ENCODE measurements at regions not wholly inside any gene's neighbourhood (a gene's known extent, or its start where the extent isn't known, plus 50 kb on each side); places are given as distances from the start of the nearest gene placed in this dataset.

DNA sequence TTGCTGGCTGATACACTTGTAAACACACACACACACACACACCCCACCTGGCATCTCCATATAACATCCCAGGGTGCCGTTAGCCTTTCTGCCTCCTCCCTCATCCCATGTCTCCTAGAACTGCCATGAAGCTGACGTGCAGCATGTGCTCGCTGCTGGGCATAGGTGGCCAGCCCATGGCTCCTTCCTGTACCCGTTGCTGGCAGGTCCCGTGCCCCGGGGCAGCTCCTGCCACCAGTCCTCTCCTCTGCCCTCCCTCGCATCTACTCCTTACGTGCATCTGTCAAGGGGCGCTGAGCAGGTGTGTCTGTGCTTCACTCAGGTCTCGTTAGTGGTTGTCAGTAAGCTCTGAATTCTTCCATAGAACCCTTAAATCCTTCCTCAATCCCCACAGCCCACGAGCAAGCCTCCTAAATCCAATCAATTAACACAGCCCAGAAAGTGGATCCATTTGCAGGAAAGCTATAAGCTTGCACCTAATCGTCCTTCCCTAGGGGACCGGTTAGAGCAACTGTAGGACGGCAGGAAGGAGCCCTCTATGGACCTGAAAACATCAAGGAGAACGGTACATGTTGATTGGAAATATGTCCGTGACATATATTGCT is 218.1 kb upstream of the FOXF1 start:
- no peak for DNase-seq
- ChIA-PET CTCF (no interaction called here), POLR2A (no interaction called here)
- Histone ChIP-seq H3K27me3 (ENCODE audit: insufficient read depth, low read length, poor library complexity, severe bottlenecking) (peaks cover 20% of the 10 kb centered on the region), H3K9me3 (ENCODE audit: low read length) (no peaks in the 10 kb centered on the region), H3K4me3 (ENCODE audit: low read length) (no peak overlapping the region), H3K36me3 (ENCODE audit: insufficient read depth, low read length) (no peaks in the 10 kb centered on the region), H3K27ac (ENCODE audit: low read depth, low read length) (no peak overlapping the region), H3K4me1 (ENCODE audit: insufficient read depth, low read length) (no peaks in the 10 kb centered on the region)
- no peaks in the 10 kb centered on the region for H3K36me3 Mint-ChIP-seq
- H3K27me3 Mint-ChIP-seq, result peaks cover 44 to 89% of the 10 kb centered on the region in 2 donors
- H3K4me3 Mint-ChIP-seq, result no peak overlapping the region
- no peaks in the 10 kb centered on the region for H3K4me1 Mint-ChIP-seq
- H3K27ac Mint-ChIP-seq, result no peak overlapping the region
- H3K9me3 Mint-ChIP-seq, result peaks cover 0 to 4% (median 0%) of the 10 kb centered on the region in 5 donors

DNA sequence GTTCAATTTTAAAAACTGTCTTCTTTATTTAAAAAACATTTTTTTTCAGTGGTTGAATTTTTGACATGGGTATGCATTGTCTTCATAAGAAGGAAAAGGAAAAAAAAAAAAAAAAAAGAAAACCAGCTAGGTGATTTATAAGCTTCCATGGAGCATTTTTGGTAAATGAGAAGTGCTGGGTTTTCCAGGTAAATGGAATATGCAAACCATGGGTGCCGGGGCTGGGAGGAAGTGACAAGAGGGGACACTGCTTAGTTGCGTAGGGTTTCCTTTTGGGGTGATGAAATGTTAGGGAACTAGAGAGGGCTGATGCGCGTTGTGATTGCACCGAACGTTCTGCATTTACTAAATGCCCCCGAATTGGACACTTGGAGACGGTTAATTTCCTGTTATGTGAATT is 217.4 kb upstream of the FOXF1 start:
- no peaks in the 10 kb centered on the region for H3K4me1 Mint-ChIP-seq
- Histone ChIP-seq H3K27me3 (ENCODE audit: insufficient read depth, low read length, poor library complexity, severe bottlenecking) (peaks cover 16% of the 10 kb centered on the region), H3K36me3 (ENCODE audit: insufficient read depth, low read length) (no peaks in the 10 kb centered on the region), H3K4me3 (ENCODE audit: low read length) (no peak overlapping the region), H3K4me1 (ENCODE audit: insufficient read depth, low read length) (no peaks in the 10 kb centered on the region), H3K9me3 (ENCODE audit: low read length) (no peaks in the 10 kb centered on the region), H3K27ac (ENCODE audit: low read depth, low read length) (no peak overlapping the region)
- no peaks in the 10 kb centered on the region for H3K36me3 Mint-ChIP-seq
- H3K9me3 Mint-ChIP-seq, result peaks cover 0 to 4% (median 0%) of the 10 kb centered on the region in 5 donors
- ChIA-PET POLR2A (no interaction called here), CTCF (no interaction called here)
- H3K4me3 Mint-ChIP-seq, result no peak overlapping the region
- no peak overlapping the region for H3K27ac Mint-ChIP-seq
- DNase-seq, result no peak
- H3K27me3 Mint-ChIP-seq, result peaks cover 44 to 89% of the 10 kb centered on the region in 2 donors

DNA sequence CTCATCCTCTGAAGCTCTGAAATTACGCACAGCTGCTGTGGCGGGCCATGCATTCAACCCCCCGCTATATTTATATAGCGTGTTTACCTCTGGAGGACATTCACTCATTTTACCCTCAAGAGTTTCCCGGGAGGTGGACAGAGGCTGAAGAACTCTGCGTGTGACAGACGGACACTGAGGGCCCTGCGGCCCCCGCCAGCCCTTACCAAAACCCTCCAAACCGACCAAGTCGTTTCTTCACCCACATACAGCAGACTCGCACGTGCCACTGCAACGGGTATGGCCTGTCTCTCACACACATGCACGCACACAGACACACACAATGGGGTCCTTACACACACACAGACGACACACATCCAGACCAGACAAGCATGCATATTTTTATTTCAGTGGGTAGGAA is 216.4 kb upstream of the FOXF1 start:
- DNase-seq, result no peak
- CTCF ChIA-PET, result no interaction called here
- Mint-ChIP-seq H3K27ac (no peak overlapping the region), H3K4me3 (no peak overlapping the region), H3K9me3 (peaks cover 0 to 4% (median 0%) of the 10 kb centered on the region in 5 donors), H3K4me1 (no peaks in the 10 kb centered on the region), H3K36me3 (no peaks in the 10 kb centered on the region), H3K27me3 (peaks cover 37 to 89% of the 10 kb centered on the region in 2 donors)
- H3K27me3 ChIP-seq (ENCODE audit: insufficient read depth, low read length, poor library complexity, severe bottlenecking), result peaks cover 9% of the 10 kb centered on the region
- no peak overlapping the region for H3K27ac ChIP-seq (ENCODE audit: low read depth, low read length)
- H3K4me1 ChIP-seq (ENCODE audit: insufficient read depth, low read length), result no peaks in the 10 kb centered on the region
- H3K9me3 ChIP-seq (ENCODE audit: low read length), result no peaks in the 10 kb centered on the region
- H3K4me3 ChIP-seq (ENCODE audit: low read length), result no peak overlapping the region
- POLR2A ChIA-PET, result no interaction called here
- no peaks in the 10 kb centered on the region for H3K36me3 ChIP-seq (ENCODE audit: insufficient read depth, low read length)

DNA sequence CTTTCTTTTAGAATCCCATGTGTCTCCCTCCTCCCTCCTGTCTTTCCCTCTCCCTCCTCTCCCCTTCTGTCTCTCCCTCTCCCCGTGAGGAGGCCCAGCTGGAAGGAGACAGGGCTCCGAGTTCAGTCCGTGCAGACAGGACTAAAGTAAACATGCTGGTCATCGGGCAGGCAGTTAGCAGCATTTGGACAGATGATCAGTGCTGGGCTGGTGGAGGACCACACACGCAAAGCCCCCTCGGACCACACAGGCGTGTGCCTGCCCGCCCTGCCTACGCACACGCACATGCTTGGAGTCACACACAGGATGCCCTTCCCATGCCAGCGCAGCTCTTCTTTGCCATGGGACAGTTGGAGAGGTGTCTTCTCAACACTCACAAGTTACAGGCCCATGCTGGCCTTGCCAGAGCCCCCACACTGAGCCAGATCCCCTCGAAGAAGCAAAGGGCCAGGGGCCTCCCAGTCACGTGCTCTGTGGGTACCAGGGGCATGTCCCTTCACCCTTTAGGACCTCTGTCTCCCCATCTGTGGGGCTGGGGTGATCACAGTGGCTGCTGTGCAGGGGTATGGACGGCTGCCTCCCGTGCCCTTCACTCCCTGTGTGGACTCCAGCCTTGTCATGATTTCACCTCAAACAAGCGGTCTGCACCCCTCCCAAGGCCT is 215.7 kb upstream of the FOXF1 start:
- peaks cover 8% of the 10 kb centered on the region for H3K27me3 ChIP-seq (ENCODE audit: insufficient read depth, low read length, poor library complexity, severe bottlenecking)
- no peak for DNase-seq
- POLR2A ChIA-PET, result no interaction called here
- CTCF ChIA-PET, result no interaction called here
- H3K9me3 ChIP-seq (ENCODE audit: low read length), result no peaks in the 10 kb centered on the region
- no peaks in the 10 kb centered on the region for H3K36me3 Mint-ChIP-seq
- no peaks in the 10 kb centered on the region for H3K4me1 Mint-ChIP-seq
- no peaks in the 10 kb centered on the region for H3K36me3 ChIP-seq (ENCODE audit: insufficient read depth, low read length)
- H3K4me3 Mint-ChIP-seq, result no peak overlapping the region
- no peak overlapping the region for H3K27ac ChIP-seq (ENCODE audit: low read depth, low read length)
- H3K4me1 ChIP-seq (ENCODE audit: insufficient read depth, low read length), result no peaks in the 10 kb centered on the region
- no peak overlapping the region for H3K27ac Mint-ChIP-seq
- H3K9me3 Mint-ChIP-seq, result peaks cover 0 to 4% (median 0%) of the 10 kb centered on the region in 5 donors
- peaks cover 31 to 88% of the 10 kb centered on the region in 2 donors for H3K27me3 Mint-ChIP-seq
- H3K4me3 ChIP-seq (ENCODE audit: low read length), result no peak overlapping the region

DNA sequence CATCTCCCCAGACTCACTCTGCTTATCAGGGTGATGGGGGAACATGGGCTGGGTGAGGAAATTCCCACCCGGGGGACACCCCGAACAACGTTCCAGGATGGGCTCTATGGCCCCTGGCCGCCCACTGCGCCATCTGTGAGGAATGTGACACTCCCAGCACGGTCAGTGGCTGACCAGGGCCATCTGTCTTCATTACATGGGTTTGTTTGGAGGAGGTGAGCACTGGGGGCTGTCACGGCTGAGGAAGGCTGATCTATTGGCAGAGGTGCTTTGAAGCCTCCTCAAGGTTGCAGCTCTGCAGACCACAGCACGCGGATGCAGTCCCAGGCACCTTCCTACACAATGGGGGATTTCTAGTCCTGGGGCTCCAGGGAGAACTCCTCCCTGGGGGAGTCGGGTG is 214.1 kb upstream of the FOXF1 start:
- POLR2A ChIA-PET, result no interaction called here
- no peak for DNase-seq
- H3K36me3 ChIP-seq (ENCODE audit: insufficient read depth, low read length), result no peaks in the 10 kb centered on the region
- H3K9me3 Mint-ChIP-seq, result peaks cover 0 to 4% (median 0%) of the 10 kb centered on the region in 5 donors
- H3K36me3 Mint-ChIP-seq, result no peaks in the 10 kb centered on the region
- peaks cover 3% of the 10 kb centered on the region for H3K27me3 ChIP-seq (ENCODE audit: insufficient read depth, low read length, poor library complexity, severe bottlenecking)
- CTCF ChIA-PET, result no interaction called here
- H3K27me3 Mint-ChIP-seq, result peaks cover 23 to 82% of the 10 kb centered on the region in 2 donors
- no peak overlapping the region for H3K4me3 ChIP-seq (ENCODE audit: low read length)
- no peak overlapping the region for H3K27ac ChIP-seq (ENCODE audit: low read depth, low read length)
- H3K4me1 Mint-ChIP-seq, result no peaks in the 10 kb centered on the region
- H3K4me1 ChIP-seq (ENCODE audit: insufficient read depth, low read length), result no peaks in the 10 kb centered on the region
- H3K27ac Mint-ChIP-seq, result no peak overlapping the region
- H3K9me3 ChIP-seq (ENCODE audit: low read length), result no peaks in the 10 kb centered on the region
- no peak overlapping the region for H3K4me3 Mint-ChIP-seq

DNA sequence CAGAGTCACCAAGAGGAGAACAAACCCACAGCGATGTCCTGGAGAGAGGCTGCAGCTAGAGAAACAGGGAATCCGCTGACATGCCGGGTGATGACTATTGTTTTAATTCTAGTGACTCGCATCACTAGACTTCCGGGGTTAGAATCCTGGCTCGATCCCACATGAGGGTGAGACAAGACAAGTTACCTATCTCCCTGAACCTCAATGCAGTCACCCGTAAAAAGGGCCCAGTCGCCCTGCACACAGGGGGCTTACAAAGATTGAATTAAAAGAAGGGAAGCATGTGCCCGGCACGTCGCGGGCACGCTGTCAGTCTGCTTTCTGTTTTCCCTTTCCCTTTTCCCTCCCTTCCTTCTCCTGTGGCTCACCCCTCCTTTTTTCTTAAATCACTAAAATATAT is 212.9 kb upstream of the FOXF1 start:
- H3K4me3 Mint-ChIP-seq, result no peak overlapping the region
- CTCF ChIA-PET, result no interaction called here
- DNase-seq, result no peak

DNA sequence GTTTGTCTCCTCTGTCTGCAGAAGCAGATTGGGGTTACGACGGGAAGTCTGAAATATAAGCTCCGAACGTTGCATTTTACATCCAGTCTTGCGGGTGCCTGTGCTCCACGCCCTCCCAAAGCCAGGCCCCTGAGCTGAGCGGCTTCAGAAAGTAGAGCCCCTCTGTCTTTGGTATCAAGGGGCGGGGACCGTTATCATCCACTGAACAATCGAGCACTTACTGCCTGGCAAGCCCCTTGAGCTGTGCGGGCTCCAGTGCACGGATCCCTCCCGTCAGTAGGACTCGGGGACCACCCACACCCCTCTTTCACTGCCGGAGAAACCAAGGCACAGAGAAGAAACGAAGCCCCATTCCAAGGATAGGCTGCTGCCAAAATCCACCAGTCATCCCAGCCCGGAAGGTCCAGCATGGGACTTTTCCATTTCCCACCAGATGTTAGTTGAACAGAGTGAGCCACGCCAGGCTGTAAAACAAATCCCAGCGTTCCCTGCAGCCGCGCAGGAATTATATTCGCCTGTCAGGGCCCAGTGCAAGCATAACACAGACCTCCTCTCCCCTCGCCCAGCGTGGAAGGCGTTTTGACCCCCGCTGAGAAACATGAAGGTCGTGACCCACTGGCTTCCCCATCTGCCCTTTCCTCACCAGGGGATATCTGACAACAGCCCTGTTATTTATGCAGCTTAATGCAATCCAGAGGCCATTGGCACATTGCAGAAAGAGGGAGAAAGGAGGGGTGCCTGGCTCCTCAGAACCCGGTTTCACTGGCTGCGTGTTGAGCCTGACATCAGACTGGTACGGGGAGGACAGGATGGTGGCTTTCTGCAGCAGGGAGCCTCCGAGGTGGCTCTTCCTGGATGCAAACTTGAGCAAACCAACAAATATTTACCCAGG is 212.2 kb upstream of the FOXF1 start:
- H3K27me3 ChIP-seq (ENCODE audit: insufficient read depth, low read length, poor library complexity, severe bottlenecking), result peaks cover 3% of the 10 kb centered on the region
- peaks cover 20 to 75% of the 10 kb centered on the region in 2 donors for H3K27me3 Mint-ChIP-seq
- H3K4me3 ChIP-seq (ENCODE audit: low read length), result no peak overlapping the region
- no peaks in the 10 kb centered on the region for H3K4me1 Mint-ChIP-seq
- ChIA-PET CTCF (no interaction called here), POLR2A (no interaction called here)
- no peaks in the 10 kb centered on the region for H3K36me3 ChIP-seq (ENCODE audit: insufficient read depth, low read length)
- peaks cover 0 to 4% (median 0%) of the 10 kb centered on the region in 5 donors for H3K9me3 Mint-ChIP-seq
- no peaks in the 10 kb centered on the region for H3K36me3 Mint-ChIP-seq
- no peak for DNase-seq
- no peak overlapping the region for H3K27ac Mint-ChIP-seq
- H3K9me3 ChIP-seq (ENCODE audit: low read length), result no peaks in the 10 kb centered on the region
- no peaks in the 10 kb centered on the region for H3K4me1 ChIP-seq (ENCODE audit: insufficient read depth, low read length)
- no peak overlapping the region for H3K4me3 Mint-ChIP-seq
- H3K27ac ChIP-seq (ENCODE audit: low read depth, low read length), result no peak overlapping the region

More for the DNA sequence above, 212.9 kb upstream of the FOXF1 start:
- peaks cover 0 to 4% (median 0%) of the 10 kb centered on the region in 5 donors for H3K9me3 Mint-ChIP-seq
- no peaks in the 10 kb centered on the region for H3K4me1 ChIP-seq (ENCODE audit: insufficient read depth, low read length)
- H3K27me3 ChIP-seq (ENCODE audit: insufficient read depth, low read length, poor library complexity, severe bottlenecking), result peaks cover 3% of the 10 kb centered on the region
- POLR2A ChIA-PET, result no interaction called here
- H3K4me3 ChIP-seq (ENCODE audit: low read length), result no peak overlapping the region
- no peaks in the 10 kb centered on the region for H3K9me3 ChIP-seq (ENCODE audit: low read length)
- H3K27ac ChIP-seq (ENCODE audit: low read depth, low read length), result no peak overlapping the region
- H3K36me3 ChIP-seq (ENCODE audit: insufficient read depth, low read length), result no peaks in the 10 kb centered on the region
- no peaks in the 10 kb centered on the region for H3K36me3 Mint-ChIP-seq
- no peaks in the 10 kb centered on the region for H3K4me1 Mint-ChIP-seq
- no peak overlapping the region for H3K27ac Mint-ChIP-seq
- peaks cover 20 to 82% of the 10 kb centered on the region in 2 donors for H3K27me3 Mint-ChIP-seq

DNA sequence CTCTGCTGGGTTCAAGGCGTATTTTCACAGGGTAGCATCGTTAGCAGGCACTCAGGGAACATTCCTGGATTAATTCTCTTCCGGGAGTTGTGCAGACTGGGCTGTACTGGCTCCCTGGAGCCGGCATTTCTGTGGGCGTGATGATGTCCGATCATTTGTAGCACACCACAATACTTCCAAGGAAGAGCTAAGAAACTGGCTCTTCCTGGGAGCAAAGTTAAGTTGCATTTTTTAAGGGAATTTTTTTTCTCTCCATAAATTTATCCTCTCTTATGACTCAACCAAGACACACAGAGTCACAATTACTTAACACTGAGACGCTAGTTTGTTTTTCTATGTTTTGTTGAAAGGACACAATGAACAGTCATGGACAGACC is 211.6 kb upstream of the FOXF1 start:
- no peaks in the 10 kb centered on the region for H3K9me3 ChIP-seq (ENCODE audit: low read length)
- H3K36me3 ChIP-seq (ENCODE audit: insufficient read depth, low read length), result no peaks in the 10 kb centered on the region
- H3K4me3 ChIP-seq (ENCODE audit: low read length), result no peak overlapping the region
- CTCF ChIA-PET, result no interaction called here
- peaks cover 3% of the 10 kb centered on the region for H3K27me3 ChIP-seq (ENCODE audit: insufficient read depth, low read length, poor library complexity, severe bottlenecking)
- Mint-ChIP-seq H3K4me1 (no peaks in the 10 kb centered on the region), H3K36me3 (no peaks in the 10 kb centered on the region), H3K27ac (no peak overlapping the region), H3K27me3 (peaks cover 18 to 69% of the 10 kb centered on the region in 2 donors), H3K9me3 (peaks cover 0 to 2% (median 0%) of the 10 kb centered on the region in 5 donors), H3K4me3 (no peak overlapping the region)
- POLR2A ChIA-PET, result no interaction called here
- no peak for DNase-seq
- no peak overlapping the region for H3K27ac ChIP-seq (ENCODE audit: low read depth, low read length)
- H3K4me1 ChIP-seq (ENCODE audit: insufficient read depth, low read length), result no peaks in the 10 kb centered on the region
